ENCODE measurements at regions not wholly inside any gene's neighbourhood (a gene's known extent, or its start where the extent isn't known, plus 50 kb on each side); places are given as distances from the start of the nearest gene placed in this dataset.
A peak's percentile ranks its signal among the peaks of the same experiment; 100 is the strongest.

DNA sequence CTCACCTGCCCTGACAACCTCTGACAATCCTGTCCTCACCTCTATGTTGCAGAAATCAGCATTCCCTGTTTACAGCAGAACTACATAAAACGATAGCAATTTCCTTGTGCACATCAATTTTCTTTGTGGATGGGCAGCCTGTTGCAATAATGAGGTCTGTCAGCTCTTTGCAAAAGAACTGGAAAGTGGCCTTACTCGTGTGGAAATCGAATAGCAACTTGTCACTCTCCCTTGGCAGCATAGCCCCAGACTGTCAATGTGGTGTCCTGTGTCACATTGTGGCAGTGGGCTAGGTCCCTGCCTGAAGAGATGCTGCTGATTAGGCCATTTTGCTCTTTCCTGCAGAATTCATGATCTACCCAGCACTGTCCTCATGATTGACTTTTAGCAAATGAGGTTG is 531.9 kb downstream of the CCDC85A start:
- DNase-seq (ENCODE audit: extremely low spot score, unreplicated experiment): no peak
- Mint-ChIP-seq H3K27ac (ENCODE audit: unreplicated experiment) (no peak overlapping the region), H3K36me3 (ENCODE audit: unreplicated experiment) (no peaks in the 10 kb centered on the region), H3K4me3 (ENCODE audit: unreplicated experiment) (no peak overlapping the region), H3K9me3 (ENCODE audit: unreplicated experiment) (peaks cover 8% of the 10 kb centered on the region), H3K27me3 (ENCODE audit: unreplicated experiment) (no peaks in the 10 kb centered on the region), H3K4me1 (ENCODE audit: unreplicated experiment) (peaks cover 4% of the 10 kb centered on the region)
- TF ChIP-seq, protein P1, sequence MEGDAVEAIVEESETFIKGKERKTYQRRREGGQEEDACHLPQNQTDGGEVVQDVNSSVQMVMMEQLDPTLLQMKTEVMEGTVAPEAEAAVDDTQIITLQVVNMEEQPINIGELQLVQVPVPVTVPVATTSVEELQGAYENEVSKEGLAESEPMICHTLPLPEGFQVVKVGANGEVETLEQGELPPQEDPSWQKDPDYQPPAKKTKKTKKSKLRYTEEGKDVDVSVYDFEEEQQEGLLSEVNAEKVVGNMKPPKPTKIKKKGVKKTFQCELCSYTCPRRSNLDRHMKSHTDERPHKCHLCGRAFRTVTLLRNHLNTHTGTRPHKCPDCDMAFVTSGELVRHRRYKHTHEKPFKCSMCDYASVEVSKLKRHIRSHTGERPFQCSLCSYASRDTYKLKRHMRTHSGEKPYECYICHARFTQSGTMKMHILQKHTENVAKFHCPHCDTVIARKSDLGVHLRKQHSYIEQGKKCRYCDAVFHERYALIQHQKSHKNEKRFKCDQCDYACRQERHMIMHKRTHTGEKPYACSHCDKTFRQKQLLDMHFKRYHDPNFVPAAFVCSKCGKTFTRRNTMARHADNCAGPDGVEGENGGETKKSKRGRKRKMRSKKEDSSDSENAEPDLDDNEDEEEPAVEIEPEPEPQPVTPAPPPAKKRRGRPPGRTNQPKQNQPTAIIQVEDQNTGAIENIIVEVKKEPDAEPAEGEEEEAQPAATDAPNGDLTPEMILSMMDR (IDR thresholded peaks at IDR 0.05): no peak

- Mint-ChIP-seq H3K9me3 (ENCODE audit: unreplicated experiment) (peaks cover 13% of the 10 kb centered on the region), H3K36me3 (ENCODE audit: unreplicated experiment) (no peaks in the 10 kb centered on the region), H3K27ac (ENCODE audit: unreplicated experiment) (no peak overlapping the region), H3K4me1 (ENCODE audit: unreplicated experiment) (peaks cover 2% of the 10 kb centered on the region), H3K27me3 (ENCODE audit: unreplicated experiment) (no peaks in the 10 kb centered on the region), H3K4me3 (ENCODE audit: unreplicated experiment) (no peak overlapping the region)
- no peak for DNase-seq (ENCODE audit: extremely low spot score, unreplicated experiment)
- TF ChIP-seq, protein P1 (IDR thresholded peaks at IDR 0.05): no peak
Measured at GRCh38 chr2:56718413-56718812, 534.6 kb downstream of the CCDC85A start.

- TF ChIP-seq, protein P1 (IDR thresholded peaks at IDR 0.05): no peak
- no peaks in the 10 kb centered on the region for H3K27me3 Mint-ChIP-seq (ENCODE audit: unreplicated experiment)
- H3K36me3 Mint-ChIP-seq (ENCODE audit: unreplicated experiment): peaks cover 2% of the 10 kb centered on the region
- peaks cover 14% of the 10 kb centered on the region for H3K9me3 Mint-ChIP-seq (ENCODE audit: unreplicated experiment)
- H3K4me3 Mint-ChIP-seq (ENCODE audit: unreplicated experiment): no peak overlapping the region
- no peak overlapping the region for H3K27ac Mint-ChIP-seq (ENCODE audit: unreplicated experiment)
- DNase-seq (ENCODE audit: extremely low spot score, unreplicated experiment): no peak
- peaks cover 31% of the 10 kb centered on the region for H3K4me1 Mint-ChIP-seq (ENCODE audit: unreplicated experiment)
Measured at GRCh38 chr2:56729212-56729611, 545.4 kb downstream of the CCDC85A start.

- Mint-ChIP-seq H3K36me3 (ENCODE audit: unreplicated experiment) (peaks cover 2% of the 10 kb centered on the region), H3K27me3 (ENCODE audit: unreplicated experiment) (no peaks in the 10 kb centered on the region), H3K9me3 (ENCODE audit: unreplicated experiment) (peaks cover 20% of the 10 kb centered on the region), H3K4me3 (ENCODE audit: unreplicated experiment) (no peak overlapping the region), H3K4me1 (ENCODE audit: unreplicated experiment) (peaks cover 31% of the 10 kb centered on the region), H3K27ac (ENCODE audit: unreplicated experiment) (no peak overlapping the region)
- DNase-seq (ENCODE audit: extremely low spot score, unreplicated experiment): no peak
- TF ChIP-seq, protein P1 (IDR thresholded peaks at IDR 0.05): no peak
Measured at GRCh38 chr2:56732946-56733345, 549.2 kb downstream of the CCDC85A start.

- Mint-ChIP-seq H3K36me3 (ENCODE audit: unreplicated experiment) (peaks cover 2% of the 10 kb centered on the region), H3K27me3 (ENCODE audit: unreplicated experiment) (no peaks in the 10 kb centered on the region), H3K4me3 (ENCODE audit: unreplicated experiment) (no peak overlapping the region), H3K27ac (ENCODE audit: unreplicated experiment) (peak overlapping the region; percentile 69), H3K9me3 (ENCODE audit: unreplicated experiment) (peaks cover 15% of the 10 kb centered on the region), H3K4me1 (ENCODE audit: unreplicated experiment) (peaks cover 47% of the 10 kb centered on the region)
- TF ChIP-seq, protein P1 (IDR thresholded peaks at IDR 0.05): no peak
- DNase-seq (ENCODE audit: extremely low spot score, unreplicated experiment): no peak
Measured at GRCh38 chr2:56739413-56739812, 555.6 kb downstream of the CCDC85A start.
